Pancreas (tissue), 10 donors: ENCODE measurements at regions not wholly inside any gene's neighbourhood (a gene's known extent, or its start where the extent isn't known, plus 50 kb on each side); places are given as distances from the start of the nearest gene placed in this dataset.

ENCODE experiments used
- ATAC-seq, 4 donors: fragments of 200-7000 bp; cut with Tn5 transposase; one replicate each; pipeline versions ENCODE4 v1.8.0 to v1.9.1; 2020; ENCODE audit warnings: mild to moderate bottlenecking in 4 of 4, moderate library complexity in 4 of 4
- DNase-seq, 6 donors: peaks; one replicate each; pipeline ENCODE4 v3.0.0-alpha.2; 2020
- FAIRE-seq: peaks from 2 replicates; lab custom pipeline; 2012; peaks lifted over from hg19 to GRCh38; lab: Jason Lieb, UNC
- H3K27ac ChIP-seq, 4 donors: fragments of 200-600 bp; sonication (generic); 1 replicate in 3 of 4; 2 replicates in 1 of 4; pipeline versions ENCODE4 v1.5.0 to v1.8.0; 2020
- H3K27me3 ChIP-seq, 4 donors: fragments of 200-600 bp; one replicate each; pipeline ENCODE4 v1.8.0; 2021
- H3K36me3 ChIP-seq, 3 donors: fragments of 200-600 bp; sonication (generic) in 1 of 3; one replicate each; pipeline versions ENCODE4 v1.5.0 to v1.8.0; 2020 to 2021
- H3K4me1 ChIP-seq, 3 donors: fragments of 200-600 bp; one replicate each; pipeline ENCODE4 v1.8.0; 2021
- H3K4me3 ChIP-seq, 4 donors: fragments of 200-600 bp; sonication (generic) in 2 of 4; one replicate each; pipeline versions ENCODE4 v1.5.0 to v1.8.0; 2020 to 2021
- H3K9me3 ChIP-seq, 4 donors: fragments of 200-600 bp; one replicate each; pipeline ENCODE4 v1.8.0; 2021
- WGBS, 2 donors: extraction: QIAGEN DNeasy Blood & Tissue Kit; methylation state at CpG; one replicate each; pipeline ENCODE4 v1.1.7; 2013; 5-methylcytosine and 5-hydroxymethylcytosine counted together
- intact Hi-C, 3 donors: fragments of 100-400 bp; cut with DNase I; formaldehyde crosslinking; loops; one replicate each; pipeline versions ENCODE4 v1.11.1 to v1.14.2; 2022
- TF ChIP-seq, protein P1 (sequence below), 4 donors: fragments of 200-600 bp; sonication (generic) in 3 of 4; IDR thresholded peaks; one replicate each; pipeline versions ENCODE4 v1.5.0 to v1.8.0; 2021; ENCODE audit warnings: antibody characterized with exemption in 4 of 4
- donor health status: healthy with polysubstance abuse.
- donor health status: DM: no; HTN: no; CAD: no; lungs with moderate emphysema.
- donor health status: DM: no; HTN: no; CAD: no.
- donor health status: control.
- donor health status: control.
- donor health status: Bipolar disorder and iron deficiency.
- donor health status: DM: yes; HTN: yes; CAD: no.
- donor health status: DM: no; HTN: no; CAD: no.
- donor health status: DM: no; HTN: no; CAD: no.
- donor health status: DM: yes; HTN: yes; CAD: no.

GRCh38 chr3:33919312-33920120, 121.1 kb downstream of the PDCD6IP start:
- H3K27me3 ChIP-seq: no peaks in the 10 kb centered on the region
- ATAC-seq (no peak), FAIRE-seq (no peak), DNase-seq (no peak)
- H3K27ac ChIP-seq: no peak overlapping the region
- no peaks in the 10 kb centered on the region for H3K36me3 ChIP-seq
- WGBS, 2 donors: 65 to 71% methylated on average over 7 of the region's 7 CpGs
- no peaks in the 10 kb centered on the region for H3K4me1 ChIP-seq
- no peaks in the 10 kb centered on the region for H3K9me3 ChIP-seq
- no peak overlapping the region for H3K4me3 ChIP-seq
- intact Hi-C loops: no loop called here
- TF ChIP-seq, protein P1, sequence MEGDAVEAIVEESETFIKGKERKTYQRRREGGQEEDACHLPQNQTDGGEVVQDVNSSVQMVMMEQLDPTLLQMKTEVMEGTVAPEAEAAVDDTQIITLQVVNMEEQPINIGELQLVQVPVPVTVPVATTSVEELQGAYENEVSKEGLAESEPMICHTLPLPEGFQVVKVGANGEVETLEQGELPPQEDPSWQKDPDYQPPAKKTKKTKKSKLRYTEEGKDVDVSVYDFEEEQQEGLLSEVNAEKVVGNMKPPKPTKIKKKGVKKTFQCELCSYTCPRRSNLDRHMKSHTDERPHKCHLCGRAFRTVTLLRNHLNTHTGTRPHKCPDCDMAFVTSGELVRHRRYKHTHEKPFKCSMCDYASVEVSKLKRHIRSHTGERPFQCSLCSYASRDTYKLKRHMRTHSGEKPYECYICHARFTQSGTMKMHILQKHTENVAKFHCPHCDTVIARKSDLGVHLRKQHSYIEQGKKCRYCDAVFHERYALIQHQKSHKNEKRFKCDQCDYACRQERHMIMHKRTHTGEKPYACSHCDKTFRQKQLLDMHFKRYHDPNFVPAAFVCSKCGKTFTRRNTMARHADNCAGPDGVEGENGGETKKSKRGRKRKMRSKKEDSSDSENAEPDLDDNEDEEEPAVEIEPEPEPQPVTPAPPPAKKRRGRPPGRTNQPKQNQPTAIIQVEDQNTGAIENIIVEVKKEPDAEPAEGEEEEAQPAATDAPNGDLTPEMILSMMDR (IDR thresholded peaks at IDR 0.05): no peak

- H3K27me3 ChIP-seq: no peaks in the 10 kb centered on the region
- no peaks in the 10 kb centered on the region for H3K36me3 ChIP-seq
- H3K4me3 ChIP-seq: no peak overlapping the region
- DNase-seq (no peak), FAIRE-seq (no peak), ATAC-seq (no peak)
- H3K9me3 ChIP-seq: no peaks in the 10 kb centered on the region
- intact Hi-C loops: no loop called here
- TF ChIP-seq, protein P1 (IDR thresholded peaks at IDR 0.05): no peak
- no peaks in the 10 kb centered on the region for H3K4me1 ChIP-seq
- 79 to 83% methylated on average over 4 of the region's 4 CpGs for WGBS, 2 donors
- H3K27ac ChIP-seq: no peak overlapping the region
Measured at GRCh38 chr3:33920511-33920910, 122.1 kb downstream of the PDCD6IP start.

DNA sequence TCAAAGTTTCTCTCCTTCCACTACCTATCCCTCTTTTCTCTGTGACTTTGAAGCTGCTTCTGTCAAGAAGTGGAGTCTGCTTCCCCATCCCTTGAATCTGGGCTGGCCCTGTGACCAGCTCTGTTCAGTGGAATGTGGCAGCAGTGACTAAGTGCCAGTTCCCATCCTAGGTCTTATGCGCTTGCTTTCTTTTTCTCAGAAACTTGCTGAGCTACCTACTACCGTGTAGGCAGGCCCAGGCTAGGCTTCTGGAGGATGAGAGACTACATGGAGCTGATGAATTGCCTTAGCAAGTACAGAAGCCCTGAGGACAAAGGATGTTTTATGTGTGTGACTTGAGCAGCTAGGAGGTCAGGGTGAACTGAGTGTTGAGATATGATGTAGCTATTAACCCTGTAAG, 123.2 kb downstream of the PDCD6IP start:
- H3K4me1 ChIP-seq: no peaks in the 10 kb centered on the region
- H3K36me3 ChIP-seq: no peaks in the 10 kb centered on the region
- TF ChIP-seq, protein P1 (IDR thresholded peaks at IDR 0.05): no peak
- H3K27ac ChIP-seq: no peak overlapping the region
- no peak for FAIRE-seq
- H3K4me3 ChIP-seq: no peak overlapping the region
- no peaks in the 10 kb centered on the region for H3K27me3 ChIP-seq
- WGBS, 2 donors: 75 to 76% methylated on average over 2 of the region's 2 CpGs
- H3K9me3 ChIP-seq: no peaks in the 10 kb centered on the region
- no peak for DNase-seq
- ATAC-seq: no peak
- intact Hi-C loops: no loop called here

DNA sequence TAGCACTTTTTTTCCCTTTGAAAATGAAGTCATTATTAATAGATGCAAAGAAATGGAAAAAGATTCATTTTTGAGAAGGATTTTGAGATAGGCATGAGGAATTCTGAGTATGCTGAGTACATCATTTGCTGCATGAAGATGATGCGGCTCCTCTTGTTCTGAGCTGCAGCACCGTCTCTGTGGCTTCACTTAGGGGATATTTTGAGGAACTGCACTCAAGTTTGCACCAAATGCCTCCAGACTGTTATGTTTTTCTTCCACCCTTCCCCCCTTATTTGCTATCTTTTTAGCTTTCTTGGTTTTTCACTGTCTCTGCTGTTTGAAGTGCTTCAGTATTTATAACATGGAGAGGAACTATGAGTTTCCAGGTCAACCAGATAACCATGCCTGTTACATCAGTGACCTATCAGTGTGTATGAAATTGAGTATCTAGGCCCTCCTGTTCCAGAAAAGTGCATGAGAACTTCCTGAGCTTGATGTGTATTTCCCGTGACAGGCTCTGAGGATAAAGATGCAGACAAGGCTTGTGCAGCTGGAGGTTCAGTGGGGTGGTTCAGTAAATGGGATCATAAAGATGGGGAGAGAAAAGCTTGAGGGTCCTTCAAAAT, 128.7 kb downstream of the PDCD6IP start:
- Histone ChIP-seq H3K4me3 (no peak overlapping the region), H3K9me3 (no peaks in the 10 kb centered on the region), H3K36me3 (no peaks in the 10 kb centered on the region), H3K27me3 (no peaks in the 10 kb centered on the region), H3K4me1 (no peaks in the 10 kb centered on the region), H3K27ac (no peak overlapping the region)
- DNase-seq: no peak
- 67 to 80% methylated on average over 3 of the region's 3 CpGs for WGBS, 2 donors
- intact Hi-C loops: no loop called here
- TF ChIP-seq, protein P1 (IDR thresholded peaks at IDR 0.05): no peak
- no peak for FAIRE-seq
- no peak for ATAC-seq

GRCh38 chr3:33929813-33930212, 131.4 kb downstream of the PDCD6IP start:
- no peak for FAIRE-seq
- no peaks in the 10 kb centered on the region for H3K36me3 ChIP-seq
- H3K27me3 ChIP-seq: no peaks in the 10 kb centered on the region
- WGBS, 2 donors: 76 to 80% methylated on average over 2 of the region's 2 CpGs
- TF ChIP-seq, protein P1 (IDR thresholded peaks at IDR 0.05): no peak
- no peak for ATAC-seq
- no peak overlapping the region for H3K27ac ChIP-seq
- no peak overlapping the region for H3K4me3 ChIP-seq
- no peaks in the 10 kb centered on the region for H3K9me3 ChIP-seq
- intact Hi-C loops: no loop called here
- no peak for DNase-seq
- no peaks in the 10 kb centered on the region for H3K4me1 ChIP-seq
